HUES6 (cell line): ENCODE measurements at regions not wholly inside any gene's neighbourhood (a gene's known extent, or its start where the extent isn't known, plus 50 kb on each side); places are given as distances from the start of the nearest gene placed in this dataset.
"Not testable (repeated sequence)": the region's sequence is repeated elsewhere in the genome, so short reads cannot be mapped to it uniquely, and the experiment has no call there.

Experiments
- H3K27ac ChIP-seq: 2 replicates; pipeline ENCODE4 v1.7.0; 2013; ENCODE audit warnings: low read depth, mild to moderate bottlenecking, low read length, inconsistent platforms
- H3K27me3 ChIP-seq: 2 replicates; pipeline ENCODE4 v1.6.1; 2013; ENCODE audit warnings: low read length; ENCODE audit not compliant: control insufficient read depth, insufficient read depth
- H3K36me3 ChIP-seq: 2 replicates; pipeline ENCODE4 v1.6.1; 2013; ENCODE audit warnings: low read length; ENCODE audit not compliant: control insufficient read depth, insufficient read depth
- H3K4me1 ChIP-seq: 2 replicates; pipeline ENCODE4 v1.6.1; 2013; ENCODE audit warnings: low read length; ENCODE audit not compliant: control insufficient read depth, insufficient read depth
- H3K4me3 ChIP-seq: 2 replicates; pipeline ENCODE4 v1.5.1; 2013; ENCODE audit warnings: low read depth, low read length
- H3K9ac ChIP-seq: one replicate; pipeline ENCODE4 v1.6.1; 2013; ENCODE audit warnings: mild to moderate bottlenecking, low read length
- H3K9me3 ChIP-seq: 2 replicates; pipeline ENCODE4 v1.6.1; 2013; ENCODE audit warnings: low read depth, low read length; ENCODE audit not compliant: control insufficient read depth, insufficient read depth

- no peaks in the 10 kb centered on the region for H3K36me3 ChIP-seq
- no peaks in the 10 kb centered on the region for H3K27me3 ChIP-seq
- H3K9ac ChIP-seq, result no peak overlapping the region
- no peaks in the 10 kb centered on the region for H3K9me3 ChIP-seq
- peaks cover 3% of the 10 kb centered on the region; the same call in 1 of the 2 replicates for H3K4me1 ChIP-seq
- H3K27ac ChIP-seq, result no peak overlapping the region
- H3K4me3 ChIP-seq, result no peak overlapping the region
These were observed 361.9 kb upstream of the MEX3C start for GRCh38 chr18:51559198-51559901.

DNA sequence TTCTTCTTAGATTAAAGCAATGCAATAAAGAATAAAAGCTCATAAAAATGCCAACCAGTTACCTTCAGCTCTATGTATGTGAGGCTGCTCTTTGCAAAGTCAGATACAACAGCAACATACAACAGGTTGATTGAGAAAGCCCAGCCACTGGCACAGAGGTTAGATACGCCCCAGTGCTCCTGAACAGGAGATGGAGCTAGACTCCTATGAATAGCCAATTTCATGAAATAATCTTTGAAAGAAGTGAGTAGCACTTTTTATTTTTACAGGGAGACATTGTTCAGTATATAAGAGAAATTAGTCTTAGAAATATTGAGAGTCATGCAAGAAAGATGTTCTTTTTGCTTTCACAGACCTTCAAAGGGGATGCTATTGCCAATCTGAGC, 362.4 kb upstream of the MEX3C start:
- Histone ChIP-seq H3K9ac (no peak overlapping the region), H3K27me3 (no peaks in the 10 kb centered on the region), H3K4me1 (peaks cover 3% of the 10 kb centered on the region; the same call in 1 of the 2 replicates)

DNA sequence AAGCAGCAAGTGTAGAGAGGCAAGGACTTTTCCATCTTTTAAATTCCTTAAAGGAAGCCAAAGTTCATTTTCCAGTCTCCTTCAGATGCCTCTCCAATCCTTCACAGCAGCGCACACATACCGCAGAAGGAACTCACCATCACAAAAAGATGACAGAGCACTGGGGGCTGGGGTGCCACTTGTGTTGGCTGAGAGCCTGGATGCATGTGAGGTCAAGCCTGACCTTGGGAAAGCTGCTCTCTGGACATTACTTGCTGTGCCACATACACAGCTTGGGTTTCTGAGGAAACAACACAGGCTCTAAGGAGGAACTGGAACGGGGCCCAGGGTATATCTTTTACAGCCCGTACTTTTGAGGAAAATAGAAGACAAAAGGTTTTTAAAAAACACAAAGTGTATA, 364.3 kb upstream of the MEX3C start:
- no peaks in the 10 kb centered on the region for H3K36me3 ChIP-seq
- H3K4me3 ChIP-seq, result no peak overlapping the region
- peaks cover 3% of the 10 kb centered on the region; the same call in 1 of the 2 replicates for H3K9me3 ChIP-seq
- H3K9ac ChIP-seq, result no peak overlapping the region
- H3K4me1 ChIP-seq, result peaks cover 3% of the 10 kb centered on the region; the same call in 1 of the 2 replicates
- H3K27me3 ChIP-seq, result no peaks in the 10 kb centered on the region
- H3K27ac ChIP-seq, result no peak overlapping the region

More for the DNA sequence above, 362.4 kb upstream of the MEX3C start:
- H3K36me3 ChIP-seq, result no peaks in the 10 kb centered on the region
- no peak overlapping the region for H3K27ac ChIP-seq
- H3K4me3 ChIP-seq, result no peak overlapping the region
- no peaks in the 10 kb centered on the region for H3K9me3 ChIP-seq

- H3K36me3 ChIP-seq, result no peaks in the 10 kb centered on the region
- peaks cover 3% of the 10 kb centered on the region; the same call in 1 of the 2 replicates for H3K4me1 ChIP-seq
- no peak overlapping the region; the same call in 1 of the 2 replicates for H3K27ac ChIP-seq
- H3K9ac ChIP-seq, result peak overlapping the region; percentile 3
- no peaks in the 10 kb centered on the region for H3K27me3 ChIP-seq
- H3K9me3 ChIP-seq, result peaks cover 3% of the 10 kb centered on the region; the same call in 1 of the 2 replicates
- H3K4me3 ChIP-seq, result no peak overlapping the region
These were observed 365.4 kb upstream of the MEX3C start for GRCh38 chr18:51562866-51563265.

DNA sequence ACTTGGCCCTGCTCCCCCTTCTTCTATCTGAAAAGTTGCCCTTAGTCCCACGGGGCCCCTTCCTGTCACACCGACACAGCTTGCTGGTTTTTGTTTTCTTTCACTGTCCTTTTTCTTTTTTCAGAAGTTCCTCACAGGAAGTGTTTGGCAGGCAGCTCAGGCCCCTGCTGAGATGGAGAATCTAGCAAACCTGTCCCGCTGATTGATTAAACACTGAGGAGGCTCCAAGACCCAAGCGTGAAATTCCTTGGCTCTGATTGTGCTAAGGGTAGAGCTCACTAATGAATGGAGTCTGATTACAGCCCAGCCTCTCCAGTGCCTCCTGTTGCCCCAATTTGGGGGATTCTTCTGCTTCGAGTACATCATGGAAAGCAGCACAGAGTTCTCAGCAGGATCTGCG, 365.9 kb upstream of the MEX3C start:
- H3K4me3 ChIP-seq, result no peak overlapping the region
- H3K27ac ChIP-seq, result no peak overlapping the region; the same call in 1 of the 2 replicates
- peak overlapping the region; percentile 3 for H3K9ac ChIP-seq
- no peaks in the 10 kb centered on the region for H3K27me3 ChIP-seq
- peaks cover 3% of the 10 kb centered on the region; the same call in 1 of the 2 replicates for H3K4me1 ChIP-seq
- no peaks in the 10 kb centered on the region for H3K36me3 ChIP-seq
- peaks cover 3% of the 10 kb centered on the region; the same call in 1 of the 2 replicates for H3K9me3 ChIP-seq

DNA sequence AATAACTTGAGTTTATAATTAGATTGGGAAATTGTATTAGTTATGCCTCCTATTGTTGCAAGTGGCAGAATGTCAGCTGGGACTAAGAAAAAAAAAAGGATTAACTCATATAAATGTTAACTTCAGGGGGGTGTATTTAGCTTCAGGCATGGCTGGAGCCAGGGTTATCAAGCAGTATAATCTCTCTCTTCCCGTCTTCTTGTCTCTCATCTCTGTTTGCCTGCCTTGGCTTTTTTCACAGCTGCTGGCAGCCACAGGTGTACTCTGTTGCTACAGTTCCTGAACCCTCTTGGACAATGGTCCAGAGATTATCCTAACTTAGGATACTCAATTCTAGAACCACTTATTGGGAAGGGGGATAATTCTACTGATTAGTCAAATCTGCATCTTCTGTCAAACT, 370.7 kb upstream of the MEX3C start:
- Histone ChIP-seq H3K4me1 (peaks cover 8% of the 10 kb centered on the region; the same call in 1 of the 2 replicates), H3K4me3 (no peak overlapping the region), H3K27ac (no peak overlapping the region), H3K36me3 (no peaks in the 10 kb centered on the region), H3K27me3 (no peaks in the 10 kb centered on the region), H3K9me3 (peaks cover 3% of the 10 kb centered on the region; the same call in 1 of the 2 replicates), H3K9ac (no peak overlapping the region)

- H3K9ac ChIP-seq, result no peak overlapping the region
- H3K4me3 ChIP-seq, result no peak overlapping the region
- no peaks in the 10 kb centered on the region for H3K36me3 ChIP-seq
- H3K4me1 ChIP-seq, result peaks cover 8% of the 10 kb centered on the region; the same call in 1 of the 2 replicates
- H3K27me3 ChIP-seq, result no peaks in the 10 kb centered on the region
- peak overlapping the region; percentile 62; the same call in 1 of the 2 replicates for H3K27ac ChIP-seq
- H3K9me3 ChIP-seq, result peaks cover 3% of the 10 kb centered on the region; the same call in 1 of the 2 replicates
These were observed 371.7 kb upstream of the MEX3C start for GRCh38 chr18:51569153-51569552.

- Histone ChIP-seq H3K27me3 (no peaks in the 10 kb centered on the region), H3K36me3 (no peaks in the 10 kb centered on the region), H3K27ac (peak overlapping the region; percentile 62; the same call in 1 of the 2 replicates), H3K9me3 (peaks cover 3% of the 10 kb centered on the region; the same call in 1 of the 2 replicates), H3K9ac (no peak overlapping the region), H3K4me3 (no peak overlapping the region), H3K4me1 (peaks cover 8% of the 10 kb centered on the region; the same call in 1 of the 2 replicates)
These were observed 372.1 kb upstream of the MEX3C start for GRCh38 chr18:51569561-51569960.

- peak overlapping the region; percentile 62; the same call in 1 of the 2 replicates for H3K27ac ChIP-seq
- not testable (repeated sequence) for H3K9ac ChIP-seq, H3K9me3 ChIP-seq, H3K36me3 ChIP-seq, H3K4me3 ChIP-seq, H3K27me3 ChIP-seq, H3K4me1 ChIP-seq
These were observed 372.6 kb upstream of the MEX3C start for GRCh38 chr18:51570071-51570470.

DNA sequence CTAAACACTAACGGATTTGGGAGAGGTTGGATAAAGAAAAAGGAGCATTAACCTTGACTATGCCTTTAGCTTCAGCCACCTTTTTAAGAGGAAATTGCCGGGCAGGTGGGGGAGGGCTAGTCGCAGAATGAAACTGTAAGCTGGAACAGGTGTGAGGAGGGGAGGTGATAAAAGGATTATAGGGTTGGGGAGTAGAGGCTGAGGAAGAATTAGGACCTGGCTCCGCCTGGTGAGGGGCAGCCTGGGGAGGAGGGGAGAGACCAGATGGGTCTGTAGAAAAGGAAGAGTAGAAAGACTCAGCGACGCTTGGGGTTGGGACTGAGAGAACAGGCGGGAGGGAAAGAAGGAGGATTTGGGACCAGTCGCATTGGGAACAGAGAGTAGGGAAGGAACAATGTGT, 376.4 kb upstream of the MEX3C start:
- H3K4me3 ChIP-seq, H3K27me3 ChIP-seq, H3K9ac ChIP-seq, H3K4me1 ChIP-seq, H3K36me3 ChIP-seq, H3K27ac ChIP-seq, H3K9me3 ChIP-seq: not testable (repeated sequence)

DNA sequence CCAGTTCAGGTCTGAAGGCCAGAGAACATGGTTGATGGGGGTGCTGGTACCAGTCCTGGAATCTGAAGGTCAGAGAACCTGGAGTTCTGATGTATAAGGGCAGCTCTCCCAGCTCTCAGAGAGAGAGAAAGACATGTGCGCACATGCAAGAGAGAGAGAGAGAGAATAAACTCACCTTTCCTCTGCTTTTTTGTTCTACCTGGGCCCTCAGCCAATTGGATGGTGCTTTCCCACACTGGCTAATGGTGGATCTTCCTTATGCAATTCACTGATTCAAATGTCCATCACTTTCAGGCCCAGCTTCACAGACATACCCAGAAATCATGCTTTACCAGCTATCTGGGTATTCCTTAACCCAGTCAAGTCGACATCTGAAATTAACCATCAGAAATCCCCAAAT, 377.7 kb upstream of the MEX3C start:
- Histone ChIP-seq H3K36me3 (no peaks in the 10 kb centered on the region), H3K4me1 (no peaks in the 10 kb centered on the region), H3K4me3 (no peak overlapping the region), H3K9me3 (peaks cover 6% of the 10 kb centered on the region; the same call in 1 of the 2 replicates), H3K27ac (no peak overlapping the region), H3K9ac (no peak overlapping the region), H3K27me3 (peaks cover 17% of the 10 kb centered on the region; the same call in 1 of the 2 replicates)
